IPS DF 4.7 (cell line): ENCODE measurements at regions not wholly inside any gene's neighbourhood (a gene's known extent, or its start where the extent isn't known, plus 50 kb on each side); places are given as distances from the start of the nearest gene placed in this dataset.
"Not testable (repeated sequence)": the region's sequence is repeated elsewhere in the genome, so short reads cannot be mapped to it uniquely, and the experiment has no call there.

Experiments used
- DNase-seq: peaks from one replicate; pipeline ENCODE4 v3.0.0-alpha.2; 2013; ENCODE audit warnings: low spot score; ENCODE audit errors: extremely low read depth

GRCh38 chr22:48779661-48780596 lies 1047.7 kb downstream of the BRD1 start:
- DNase-seq, result no peak

GRCh38 chr22:48779211-48779643 lies 1048.4 kb downstream of the BRD1 start:
- no peak for DNase-seq

GRCh38 chr22:48778308-48779195 lies 1049.1 kb downstream of the BRD1 start:
- DNase-seq, result no peak

- no peak for DNase-seq
Observed at GRCh38 chr22:48772286-48772907, 1055.3 kb downstream of the BRD1 start.

- no peak for DNase-seq
Observed at GRCh38 chr22:48765595-48765994, 1062.1 kb downstream of the BRD1 start.

GRCh38 chr22:48761546-48761945 lies 1066.1 kb downstream of the BRD1 start:
- no peak for DNase-seq

GRCh38 chr22:48760481-48761390 lies 1066.9 kb downstream of the BRD1 start:
- DNase-seq, result no peak

- no peak for DNase-seq
Observed at GRCh38 chr22:48758881-48759875, 1068.5 kb downstream of the BRD1 start.

- DNase-seq, result no peak
Observed at GRCh38 chr22:48757985-48758561, 1069.6 kb downstream of the BRD1 start.

GRCh38 chr22:48757581-48757980 lies 1070.1 kb downstream of the BRD1 start:
- DNase-seq, result no peak

- DNase-seq, result not testable (repeated sequence)
Observed at GRCh38 chr22:48757135-48757534, 1070.5 kb downstream of the BRD1 start.

GRCh38 chr22:48756146-48757111 lies 1071.2 kb downstream of the BRD1 start:
- DNase-seq, result no peak

GRCh38 chr22:48755059-48755949 lies 1072.4 kb downstream of the BRD1 start:
- DNase-seq, result no peak

- no peak for DNase-seq
Observed at GRCh38 chr22:48754611-48755058, 1073.0 kb downstream of the BRD1 start.

- DNase-seq, result no peak
Observed at GRCh38 chr22:48753752-48754517, 1073.7 kb downstream of the BRD1 start.

GRCh38 chr22:48753381-48753730 lies 1074.3 kb downstream of the BRD1 start:
- DNase-seq, result no peak
